ENCODE measurements at regions not wholly inside any gene's neighbourhood (a gene's known extent, or its start where the extent isn't known, plus 50 kb on each side); places are given as distances from the start of the nearest gene placed in this dataset.
"Not testable (repeated sequence)": the region's sequence is repeated elsewhere in the genome, so short reads cannot be mapped to it uniquely, and the experiment has no call there.

GRCh38 chr7:39855325-39855674 lies 94.8 kb upstream of the CDK13 start:
- no peak overlapping the region for H3K4me3 ChIP-seq (ENCODE audit: low read length)
- H3K9me3 ChIP-seq (ENCODE audit: insufficient read depth, low read length), result no peaks in the 10 kb centered on the region
- TF ChIP-seq CTCF (IDR thresholded peaks at IDR 0.05; ENCODE audit: low read depth, low read length) (no peak), EZH2phosphoT487 (IDR thresholded peaks at IDR 0.05; ENCODE audit: low read depth) (no peak)
- no peaks in the 10 kb centered on the region for H3K36me3 ChIP-seq (replicated peaks; ENCODE audit: low read depth, low read length)
- H3K27me3 ChIP-seq (ENCODE audit: low read depth, low read length), result no peaks in the 10 kb centered on the region
- no peak overlapping the region for H2AFZ ChIP-seq (ENCODE audit: low read depth, low read length)
- no peaks in the 10 kb centered on the region for H4K20me1 ChIP-seq (ENCODE audit: insufficient read depth, low read length)
- H3K4me1 ChIP-seq (ENCODE audit: low read length), result no peaks in the 10 kb centered on the region
- H3K79me2 ChIP-seq (ENCODE audit: low read length), result no peaks in the 10 kb centered on the region
- no peak overlapping the region for H3K27ac ChIP-seq (ENCODE audit: low read length)
- H3K9ac ChIP-seq (ENCODE audit: low read length), result no peak overlapping the region
- no peak overlapping the region for H3K4me2 ChIP-seq (ENCODE audit: low read length)

DNA sequence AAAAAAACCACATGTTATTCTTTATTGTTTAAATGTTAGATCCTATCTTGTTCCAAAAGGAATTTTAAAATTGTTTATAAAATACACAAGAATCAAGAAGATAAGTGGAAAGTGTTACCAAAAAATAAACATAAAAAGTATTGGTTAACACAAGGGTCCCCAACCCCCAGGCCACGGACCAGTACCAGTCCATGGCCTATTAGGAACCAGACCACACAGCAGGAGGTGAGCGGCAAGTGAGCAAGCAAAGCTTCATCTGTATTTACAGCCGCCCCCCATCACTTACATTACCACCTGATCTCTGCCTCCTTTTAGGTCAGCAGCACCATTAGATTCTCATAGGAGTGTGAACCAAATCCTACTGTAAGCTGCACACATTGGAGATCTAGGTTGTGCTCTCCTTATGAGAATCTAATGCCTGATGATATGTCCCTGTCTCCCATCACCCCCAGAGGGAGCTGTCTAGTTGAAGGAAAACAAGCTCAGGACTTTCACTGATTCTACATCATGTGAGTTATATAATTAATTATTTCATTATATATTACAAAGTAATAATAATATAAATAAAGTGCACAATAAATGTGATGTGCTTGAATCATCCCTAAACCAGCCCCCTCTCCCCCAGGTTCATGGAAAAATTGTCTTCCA lies 86.3 kb upstream of the CDK13 start:
- H3K4me3 ChIP-seq (ENCODE audit: low read length); H3K79me2 ChIP-seq (ENCODE audit: low read length); H3K4me1 ChIP-seq (ENCODE audit: low read length); H2AFZ ChIP-seq (ENCODE audit: low read depth, low read length); H4K20me1 ChIP-seq (ENCODE audit: insufficient read depth, low read length); H3K9ac ChIP-seq (ENCODE audit: low read length); H3K27ac ChIP-seq (ENCODE audit: low read length); H3K4me2 ChIP-seq (ENCODE audit: low read length); H3K27me3 ChIP-seq (ENCODE audit: low read depth, low read length); H3K36me3 ChIP-seq (replicated peaks; ENCODE audit: low read depth, low read length); H3K9me3 ChIP-seq (ENCODE audit: insufficient read depth, low read length): not testable (repeated sequence)

DNA sequence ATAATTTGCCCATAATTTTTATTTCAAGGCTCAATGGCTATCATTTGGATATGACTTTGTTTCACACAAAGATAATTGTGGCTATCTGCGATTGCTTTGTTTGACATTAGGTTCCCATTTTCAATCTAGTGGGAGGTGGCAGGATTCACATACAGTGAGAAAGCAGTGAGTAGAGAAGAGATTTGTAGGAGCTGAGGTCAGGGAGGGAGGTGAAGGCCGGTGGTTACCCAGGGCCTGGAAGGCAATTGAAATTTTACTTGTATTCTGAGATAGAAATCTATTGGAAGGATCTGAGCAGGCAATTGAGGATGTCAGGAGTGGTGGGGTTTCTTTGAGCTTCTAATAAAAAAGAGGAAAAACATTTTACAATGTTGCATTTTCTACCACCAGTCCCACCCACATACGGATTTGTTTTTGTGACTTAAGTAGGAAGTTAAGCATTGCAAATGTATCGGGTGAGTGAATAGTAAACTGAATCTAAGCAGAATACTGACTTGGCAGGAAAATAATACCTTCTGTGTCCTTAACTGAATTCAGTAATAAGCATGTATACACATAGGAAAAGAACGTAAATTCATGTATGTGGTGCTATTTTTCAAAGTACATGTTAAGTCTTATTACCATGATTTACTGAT lies 80.1 kb upstream of the CDK13 start:
- H3K4me2 ChIP-seq (ENCODE audit: low read length); H2AFZ ChIP-seq (ENCODE audit: low read depth, low read length); H3K4me1 ChIP-seq (ENCODE audit: low read length); H3K27ac ChIP-seq (ENCODE audit: low read length); H3K9me3 ChIP-seq (ENCODE audit: insufficient read depth, low read length); H3K4me3 ChIP-seq (ENCODE audit: low read length); H3K36me3 ChIP-seq (replicated peaks; ENCODE audit: low read depth, low read length); H4K20me1 ChIP-seq (ENCODE audit: insufficient read depth, low read length); H3K9ac ChIP-seq (ENCODE audit: low read length); H3K79me2 ChIP-seq (ENCODE audit: low read length); H3K27me3 ChIP-seq (ENCODE audit: low read depth, low read length): not testable (repeated sequence)

GRCh38 chr7:39871610-39872009 lies 78.4 kb upstream of the CDK13 start:
- not testable (repeated sequence) for H3K79me2 ChIP-seq (ENCODE audit: low read length); H3K4me1 ChIP-seq (ENCODE audit: low read length); H2AFZ ChIP-seq (ENCODE audit: low read depth, low read length)

DNA sequence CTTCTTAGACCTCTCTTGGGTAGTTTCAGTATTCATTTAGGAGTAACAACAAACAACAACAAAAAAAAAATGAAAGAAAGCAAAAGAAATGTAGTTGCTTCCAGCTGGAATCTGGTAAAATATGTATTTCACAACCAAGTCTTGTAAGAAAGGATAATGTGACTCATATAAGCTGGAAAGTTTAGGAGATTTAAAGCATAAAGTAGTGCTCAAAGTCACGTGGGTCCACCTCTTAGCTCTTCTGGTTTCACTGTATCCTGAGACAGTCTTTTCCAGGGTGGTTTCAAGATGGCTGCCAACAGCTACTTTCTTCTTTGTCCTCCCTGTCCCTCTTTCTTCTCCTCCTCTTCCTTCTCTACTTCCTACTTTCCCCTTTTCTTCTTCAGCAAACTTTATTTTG lies 69.5 kb upstream of the CDK13 start:
- Histone ChIP-seq H3K9ac (ENCODE audit: low read length) (no peak overlapping the region), H3K27ac (ENCODE audit: low read length) (no peak overlapping the region), H2AFZ (ENCODE audit: low read depth, low read length) (no peak overlapping the region; the same call in 1 of the 2 replicates), H3K4me3 (ENCODE audit: low read length) (no peak overlapping the region), H3K36me3 (replicated peaks; ENCODE audit: low read depth, low read length) (no peaks in the 10 kb centered on the region), H4K20me1 (ENCODE audit: insufficient read depth, low read length) (no peaks in the 10 kb centered on the region), H3K9me3 (ENCODE audit: insufficient read depth, low read length) (peaks cover 12% of the 10 kb centered on the region; the same call in 1 of the 2 replicates), H3K79me2 (ENCODE audit: low read length) (no peaks in the 10 kb centered on the region), H3K4me1 (ENCODE audit: low read length) (no peaks in the 10 kb centered on the region), H3K4me2 (ENCODE audit: low read length) (no peak overlapping the region), H3K27me3 (ENCODE audit: low read depth, low read length) (no peaks in the 10 kb centered on the region)
- TF ChIP-seq EZH2phosphoT487 (IDR thresholded peaks at IDR 0.05; ENCODE audit: low read depth), result no peak
- no peak for TF ChIP-seq CTCF (IDR thresholded peaks at IDR 0.05; ENCODE audit: low read depth, low read length)

More at GRCh38 chr7:39871610-39872009, 78.4 kb upstream of the CDK13 start:
- H3K27ac ChIP-seq (ENCODE audit: low read length); H3K4me2 ChIP-seq (ENCODE audit: low read length); H4K20me1 ChIP-seq (ENCODE audit: insufficient read depth, low read length); H3K4me3 ChIP-seq (ENCODE audit: low read length); H3K27me3 ChIP-seq (ENCODE audit: low read depth, low read length); H3K9ac ChIP-seq (ENCODE audit: low read length); H3K36me3 ChIP-seq (replicated peaks; ENCODE audit: low read depth, low read length); H3K9me3 ChIP-seq (ENCODE audit: insufficient read depth, low read length): not testable (repeated sequence)

Data from OCI-LY3 (cell line).